Brain microvascular endothelial cell (primary cell): ENCODE measurements at regions not wholly inside any gene's neighbourhood (a gene's known extent, or its start where the extent isn't known, plus 50 kb on each side); places are given as distances from the start of the nearest gene placed in this dataset.
A peak's percentile ranks its signal among the peaks of the same experiment; 100 is the strongest.

ENCODE experiments used
- DNase-seq: peaks from one replicate; pipeline ENCODE4 v3.0.0-alpha.2; 2020
- H3K27ac ChIP-seq: fragments of 250-450 bp; sonication (Bioruptor Pico); 2 replicates; pipeline ENCODE4 v1.5.1; 2020; ENCODE audit warnings: mild to moderate bottlenecking, moderate library complexity
- H3K27me3 ChIP-seq: fragments of 250-450 bp; sonication (Bioruptor Pico); replicated peaks from 2 replicates; pipeline ENCODE4 v1.5.1; 2020; ENCODE audit warnings: mild to moderate bottlenecking
- H3K36me3 ChIP-seq: fragments of 250-450 bp; sonication (Bioruptor Pico); replicated peaks from 2 replicates; pipeline ENCODE4 v1.5.1; 2020; ENCODE audit warnings: mild to moderate bottlenecking
- H3K4me3 ChIP-seq: 2 replicates; pipeline ENCODE4 v1.5.1; 2011; ENCODE audit warnings: low read depth, mild to moderate bottlenecking, control low read depth, low read length, moderate library complexity
- in situ Hi-C: cut with HindIII; loops from 2 replicates; pipeline ENCODE4 v1.10.0; 2017; ENCODE audit warnings: low sequenced_read_pairs, low pct_ligation_motif_present
- TF ChIP-seq, protein P1 (sequence below): IDR thresholded peaks from 2 replicates; pipeline ENCODE4 v1.5.1; 2011; ENCODE audit warnings: low read depth, mild to moderate bottlenecking, moderate library complexity, low read length, control low read depth, inconsistent platforms; ENCODE audit errors: missing control alignments

DNA sequence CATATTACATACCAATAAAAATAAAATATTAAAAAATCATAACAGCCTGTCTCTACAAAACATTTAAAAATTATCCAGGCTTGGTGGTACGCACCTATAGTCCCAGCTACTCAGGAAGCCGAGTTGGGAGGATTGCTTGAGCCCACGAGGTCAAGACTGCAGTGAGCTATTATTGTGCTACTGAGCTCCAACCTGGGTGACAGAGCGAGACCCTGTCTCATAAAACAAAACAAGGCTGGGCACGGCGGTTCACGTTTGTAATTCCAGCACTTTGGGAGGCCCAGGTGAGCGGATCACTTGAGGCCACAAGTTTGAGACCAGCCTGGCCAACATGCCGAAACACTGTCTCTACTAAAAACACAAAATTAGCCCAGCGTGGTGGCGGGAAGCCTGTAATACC, 52.2 kb upstream of the LSM14A start:
- no peaks in the 10 kb centered on the region for H3K27me3 ChIP-seq
- in situ Hi-C loops, result no loop called here
- DNase-seq, result no peak
- TF ChIP-seq, protein P1, sequence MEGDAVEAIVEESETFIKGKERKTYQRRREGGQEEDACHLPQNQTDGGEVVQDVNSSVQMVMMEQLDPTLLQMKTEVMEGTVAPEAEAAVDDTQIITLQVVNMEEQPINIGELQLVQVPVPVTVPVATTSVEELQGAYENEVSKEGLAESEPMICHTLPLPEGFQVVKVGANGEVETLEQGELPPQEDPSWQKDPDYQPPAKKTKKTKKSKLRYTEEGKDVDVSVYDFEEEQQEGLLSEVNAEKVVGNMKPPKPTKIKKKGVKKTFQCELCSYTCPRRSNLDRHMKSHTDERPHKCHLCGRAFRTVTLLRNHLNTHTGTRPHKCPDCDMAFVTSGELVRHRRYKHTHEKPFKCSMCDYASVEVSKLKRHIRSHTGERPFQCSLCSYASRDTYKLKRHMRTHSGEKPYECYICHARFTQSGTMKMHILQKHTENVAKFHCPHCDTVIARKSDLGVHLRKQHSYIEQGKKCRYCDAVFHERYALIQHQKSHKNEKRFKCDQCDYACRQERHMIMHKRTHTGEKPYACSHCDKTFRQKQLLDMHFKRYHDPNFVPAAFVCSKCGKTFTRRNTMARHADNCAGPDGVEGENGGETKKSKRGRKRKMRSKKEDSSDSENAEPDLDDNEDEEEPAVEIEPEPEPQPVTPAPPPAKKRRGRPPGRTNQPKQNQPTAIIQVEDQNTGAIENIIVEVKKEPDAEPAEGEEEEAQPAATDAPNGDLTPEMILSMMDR, result no peak
- no peaks in the 10 kb centered on the region for H3K36me3 ChIP-seq
- H3K27ac ChIP-seq, result no peak overlapping the region
- H3K4me3 ChIP-seq, result no peak overlapping the region

DNA sequence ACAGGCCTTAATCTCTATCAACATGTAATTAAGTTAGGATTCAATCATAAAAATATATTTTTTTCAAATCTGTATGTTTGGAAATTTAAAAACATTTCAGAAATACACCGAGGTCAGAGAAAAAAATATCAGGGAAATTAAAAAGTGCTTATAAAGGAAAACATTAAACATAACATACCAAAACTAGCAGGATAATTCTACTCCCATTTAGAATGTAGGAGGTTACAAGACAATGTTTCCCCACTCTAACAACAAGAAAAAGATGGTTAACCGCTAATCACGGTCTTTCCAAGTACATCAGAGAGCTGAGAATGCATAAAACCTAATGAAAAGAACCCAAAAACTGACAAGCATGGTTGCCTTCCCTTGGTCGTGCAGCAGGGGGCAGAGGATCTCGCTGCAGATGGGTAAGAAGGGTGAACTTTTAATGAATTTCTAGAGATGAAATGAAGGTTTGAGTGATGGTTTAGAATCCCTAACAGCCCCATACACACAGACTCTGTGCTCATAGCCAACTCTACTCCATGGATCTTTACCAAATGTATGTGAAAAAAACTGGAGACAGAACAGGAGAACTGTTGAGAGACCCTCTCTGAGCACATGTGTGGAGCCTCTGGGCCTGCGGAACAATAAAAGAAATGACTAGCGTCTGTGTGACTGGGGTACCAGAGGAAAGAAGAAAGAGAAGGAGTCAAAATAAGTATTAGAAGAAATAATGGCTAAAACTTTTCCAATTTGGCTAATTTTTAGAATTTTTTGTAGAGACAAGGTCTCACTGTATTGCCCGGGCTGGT, 51.3 kb upstream of the LSM14A start:
- H3K4me3 ChIP-seq, result no peak overlapping the region
- no peaks in the 10 kb centered on the region for H3K36me3 ChIP-seq
- TF ChIP-seq, protein P1, result peak; percentile 95
- peak; percentile 61 for DNase-seq
- no peak overlapping the region for H3K27ac ChIP-seq
- in situ Hi-C loops, result no loop called here
- no peaks in the 10 kb centered on the region for H3K27me3 ChIP-seq
